ENCODE measurements at regions not wholly inside any gene's neighbourhood (a gene's known extent, or its start where the extent isn't known, plus 50 kb on each side); places are given as distances from the start of the nearest gene placed in this dataset.

DNA sequence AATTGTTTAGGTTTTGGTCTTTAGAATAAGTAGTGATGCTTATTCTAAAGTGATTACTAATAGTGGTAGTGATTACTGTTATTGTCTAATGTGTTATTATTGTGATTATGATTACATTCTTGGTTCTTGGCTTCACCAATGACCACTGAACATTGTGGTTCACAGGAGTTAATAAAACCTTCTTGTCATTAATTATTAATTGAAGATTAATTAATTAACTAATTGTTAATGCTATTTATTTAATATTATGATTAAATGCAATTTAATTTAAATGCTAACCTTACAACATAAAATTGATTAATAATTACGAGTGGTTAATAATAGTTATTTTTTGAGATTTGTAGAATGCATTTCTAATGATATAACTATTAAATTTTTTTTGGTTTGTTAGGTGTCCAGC is 747.7 kb upstream of the POM121L12 start:
- H3K4me3 ChIP-seq (ENCODE audit: low read depth, low read length), result no peak overlapping the region

- no peak overlapping the region for H3K4me3 ChIP-seq (ENCODE audit: low read depth, low read length)
These were observed 749.7 kb upstream of the POM121L12 start for GRCh38 chr7:52285689-52286088.

GRCh38 chr7:52283335-52283734 is 752.1 kb upstream of the POM121L12 start:
- H3K4me3 ChIP-seq (ENCODE audit: low read depth, low read length), result no peak overlapping the region

- H3K4me3 ChIP-seq (ENCODE audit: low read depth, low read length), result no peak overlapping the region
These were observed 761.5 kb upstream of the POM121L12 start for GRCh38 chr7:52273685-52274610.

GRCh38 chr7:52271703-52272102 is 763.7 kb upstream of the POM121L12 start:
- no peak overlapping the region for H3K4me3 ChIP-seq (ENCODE audit: low read depth, low read length)

DNA sequence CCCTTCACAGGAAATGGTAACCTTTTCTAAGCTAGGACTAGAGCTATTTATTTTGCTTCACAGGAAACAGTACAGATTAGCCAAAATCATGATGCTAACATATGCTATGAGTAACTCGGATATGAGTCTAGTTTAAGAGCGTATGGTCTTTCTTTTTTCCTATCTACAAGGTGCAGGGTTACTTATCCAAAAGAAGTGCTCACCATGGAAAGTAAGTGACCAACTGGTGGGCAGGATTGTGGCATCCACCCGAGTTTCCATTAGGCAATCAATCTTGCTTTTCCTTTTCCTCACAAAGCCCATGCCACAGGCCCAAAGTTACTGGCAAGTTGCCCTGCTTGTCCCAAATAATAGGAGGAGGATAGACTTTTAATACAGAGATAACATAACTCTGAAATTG is 765.1 kb upstream of the POM121L12 start:
- no peak overlapping the region for H3K4me3 ChIP-seq (ENCODE audit: low read depth, low read length)

- H3K4me3 ChIP-seq (ENCODE audit: low read depth, low read length), result no peak overlapping the region
These were observed 765.8 kb upstream of the POM121L12 start for GRCh38 chr7:52269669-52270068.

- no peak overlapping the region for H3K4me3 ChIP-seq (ENCODE audit: low read depth, low read length)
These were observed 774.4 kb upstream of the POM121L12 start for GRCh38 chr7:52261057-52261456.

DNA sequence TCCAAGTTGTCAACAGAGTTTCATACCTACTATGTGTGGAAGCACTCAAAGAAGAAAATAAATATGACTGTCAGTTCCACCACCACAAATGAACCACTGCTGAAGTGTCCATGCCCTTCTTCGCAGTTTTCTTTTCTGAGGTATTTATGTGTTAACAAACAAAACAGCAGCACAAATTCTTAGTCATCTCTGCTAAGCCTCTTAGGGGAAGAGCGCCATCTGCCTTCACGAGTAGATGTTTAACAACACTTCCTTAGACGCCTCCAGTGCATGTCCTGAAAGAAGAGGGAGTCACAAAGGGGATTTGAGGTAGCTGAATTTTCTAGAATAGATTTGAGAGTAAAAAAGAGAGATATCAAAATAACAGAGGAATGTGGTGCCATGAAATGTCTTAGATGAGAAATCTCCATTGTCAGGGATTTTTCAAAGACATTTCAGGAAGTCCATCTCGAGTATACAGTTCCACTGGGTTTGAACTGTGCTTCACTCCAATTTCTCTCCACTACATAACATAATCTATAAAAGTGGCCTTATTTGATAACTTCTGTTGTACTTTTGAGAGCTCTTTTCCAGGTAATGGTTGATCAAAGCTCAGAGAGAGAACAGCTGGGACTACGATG is 775.3 kb upstream of the POM121L12 start:
- no peak overlapping the region for H3K4me3 ChIP-seq (ENCODE audit: low read depth, low read length)

DNA sequence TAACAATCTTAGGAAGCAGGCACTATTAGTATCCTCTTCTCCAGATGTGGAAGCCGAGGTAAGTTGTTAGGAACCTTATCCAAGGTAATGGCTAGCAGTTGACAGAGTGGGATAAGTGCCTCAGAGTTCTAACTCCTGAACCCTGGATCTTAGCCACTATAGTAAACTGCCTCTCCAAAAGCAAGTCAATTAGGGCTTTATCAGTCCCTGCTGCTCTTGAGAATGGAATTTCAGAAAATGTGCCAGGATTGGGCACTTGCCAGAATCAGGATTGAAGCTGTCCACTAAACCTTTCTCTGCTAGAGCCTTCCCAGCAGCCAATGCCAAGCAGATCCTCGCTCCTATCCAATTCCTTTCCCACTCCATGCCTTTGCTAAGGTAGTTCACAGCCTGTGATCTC is 777.5 kb upstream of the POM121L12 start:
- H3K4me3 ChIP-seq (ENCODE audit: low read depth, low read length), result no peak overlapping the region

GRCh38 chr7:52254396-52255010 is 780.9 kb upstream of the POM121L12 start:
- H3K4me3 ChIP-seq (ENCODE audit: low read depth, low read length), result no peak overlapping the region

GRCh38 chr7:52253953-52254352 is 781.5 kb upstream of the POM121L12 start:
- no peak overlapping the region for H3K4me3 ChIP-seq (ENCODE audit: low read depth, low read length)

DNA sequence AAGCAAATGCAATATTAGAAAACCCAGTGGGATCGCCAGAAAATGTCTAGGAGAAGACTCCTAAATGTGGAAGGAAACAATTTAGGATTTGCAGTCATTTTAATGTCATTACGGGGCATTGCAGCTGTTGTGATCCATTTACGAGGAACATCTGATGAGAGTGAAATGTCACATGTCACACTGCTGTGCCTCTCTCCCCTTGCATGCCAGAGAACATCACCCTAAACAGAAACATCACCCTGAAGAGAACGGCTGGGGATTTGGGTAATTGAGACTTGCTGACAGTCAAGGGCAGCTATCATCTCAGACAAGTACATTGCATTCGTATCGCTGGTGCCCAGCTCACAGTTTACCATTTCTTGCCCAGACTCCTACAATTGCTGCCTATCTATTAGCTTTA is 785.7 kb upstream of the POM121L12 start:
- no peak overlapping the region for H3K4me3 ChIP-seq (ENCODE audit: low read depth, low read length)

GRCh38 chr7:52247518-52247917 is 787.9 kb upstream of the POM121L12 start:
- no peak overlapping the region for H3K4me3 ChIP-seq (ENCODE audit: low read depth, low read length)

- no peak overlapping the region for H3K4me3 ChIP-seq (ENCODE audit: low read depth, low read length)
These were observed 791.7 kb upstream of the POM121L12 start for GRCh38 chr7:52243685-52244084.

GRCh38 chr7:52233248-52233647 is 802.2 kb upstream of the POM121L12 start:
- no peak overlapping the region for H3K4me3 ChIP-seq (ENCODE audit: low read depth, low read length)

DNA sequence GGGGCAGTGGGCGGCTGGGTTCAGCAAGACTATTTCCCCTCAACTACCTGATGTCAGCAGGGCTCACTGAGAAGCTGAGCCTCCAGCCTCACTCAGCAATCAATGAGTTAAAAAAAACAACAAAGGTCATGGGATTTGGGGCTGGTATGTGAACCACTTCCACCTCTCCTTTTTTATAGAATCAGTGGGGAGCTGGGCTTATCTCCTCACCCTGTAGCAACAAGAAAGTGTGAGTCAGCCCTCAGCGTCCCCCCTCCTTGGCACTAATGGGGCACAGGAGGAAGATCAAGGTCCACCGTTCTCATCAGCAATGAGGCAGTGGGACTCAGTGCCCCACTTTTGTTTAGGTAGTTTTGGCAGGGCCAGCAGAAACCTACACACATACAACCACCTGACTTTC is 823.5 kb upstream of the POM121L12 start:
- no peak overlapping the region for H3K4me3 ChIP-seq (ENCODE audit: low read depth, low read length)

- H3K4me3 ChIP-seq (ENCODE audit: low read depth, low read length), result no peak overlapping the region
These were observed 825.8 kb upstream of the POM121L12 start for GRCh38 chr7:52209614-52210013.

- H3K4me3 ChIP-seq (ENCODE audit: low read depth, low read length), result no peak overlapping the region
These were observed 838.2 kb upstream of the POM121L12 start for GRCh38 chr7:52197221-52197620.

DNA sequence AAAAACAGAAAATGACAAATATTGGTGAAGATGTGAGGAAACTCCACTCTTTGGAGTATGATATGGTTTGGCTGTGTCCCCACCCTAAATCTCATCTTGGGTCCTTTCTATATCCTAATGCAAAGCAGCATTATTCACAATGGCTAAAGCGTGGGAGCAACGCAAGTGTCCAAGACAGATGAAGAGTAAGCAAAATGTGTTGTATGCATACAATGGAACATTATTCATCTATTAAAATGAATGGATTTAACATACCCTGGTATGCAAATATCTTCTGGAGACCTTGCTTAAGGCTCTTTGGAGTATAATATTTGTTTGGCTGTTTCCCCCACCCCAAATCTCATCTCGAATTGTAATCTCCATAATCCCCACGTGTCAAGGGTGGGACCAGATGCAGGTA is 839.8 kb upstream of the POM121L12 start:
- H3K4me3 ChIP-seq (ENCODE audit: low read depth, low read length), result no peak overlapping the region

GRCh38 chr7:52189153-52189778 is 846.2 kb upstream of the POM121L12 start:
- no peak overlapping the region for H3K4me3 ChIP-seq (ENCODE audit: low read depth, low read length)

Data from iPS-11a (cell line).